ENCODE measurements at regions not wholly inside any gene's neighbourhood (a gene's known extent, or its start where the extent isn't known, plus 50 kb on each side); places are given as distances from the start of the nearest gene placed in this dataset.
"Not testable (repeated sequence)": the region's sequence is repeated elsewhere in the genome, so short reads cannot be mapped to it uniquely, and the experiment has no call there.

DNA sequence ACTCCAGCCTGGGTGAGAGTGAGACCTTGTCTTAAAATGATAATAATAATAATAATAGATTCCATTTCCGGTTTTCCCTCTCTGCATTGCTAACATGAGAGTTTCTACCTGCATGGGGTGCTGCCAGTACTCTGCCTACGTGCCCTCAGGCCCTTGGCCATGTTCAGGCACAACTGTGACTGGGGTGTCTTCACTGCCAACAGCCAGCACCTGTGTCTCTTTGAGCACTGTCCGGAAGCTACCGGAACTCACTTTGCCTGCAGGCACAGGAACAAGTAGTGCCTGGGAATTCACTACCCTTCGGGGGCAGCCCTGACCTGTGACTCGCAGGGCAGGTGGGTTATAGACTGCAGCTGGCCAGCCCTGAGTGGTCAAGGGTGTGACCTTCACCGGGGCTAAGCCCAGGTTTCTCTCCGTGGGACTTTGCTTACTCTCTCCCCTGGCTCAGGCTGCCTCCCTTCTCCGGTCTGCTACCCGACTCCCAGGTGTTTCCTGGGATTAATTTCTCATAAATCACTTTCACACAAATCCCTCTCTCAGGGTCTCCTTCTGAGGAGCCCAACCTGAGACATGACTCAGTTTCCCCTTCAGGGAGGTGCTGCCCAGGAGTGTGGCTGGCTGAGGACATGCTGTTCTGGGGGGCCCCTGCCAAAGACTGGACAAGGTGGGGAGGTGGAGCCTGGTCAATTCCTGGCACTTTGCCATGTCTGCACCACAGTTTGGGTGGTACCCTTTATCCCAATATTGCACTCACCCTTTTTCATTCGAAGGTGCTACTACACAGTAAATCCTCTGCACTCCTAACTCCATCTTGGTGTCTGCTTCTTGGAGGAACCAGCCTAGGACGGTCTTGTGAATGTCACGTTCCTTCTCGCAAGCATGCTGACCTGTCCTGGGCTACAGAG, 79.5 kb upstream of the RALGAPA2 start:
- in situ Hi-C loops (cut with HindIII; ENCODE audit: low pct_unique_long_range_greater_than_20kb, low sequenced_read_pairs): no loop called here

DNA sequence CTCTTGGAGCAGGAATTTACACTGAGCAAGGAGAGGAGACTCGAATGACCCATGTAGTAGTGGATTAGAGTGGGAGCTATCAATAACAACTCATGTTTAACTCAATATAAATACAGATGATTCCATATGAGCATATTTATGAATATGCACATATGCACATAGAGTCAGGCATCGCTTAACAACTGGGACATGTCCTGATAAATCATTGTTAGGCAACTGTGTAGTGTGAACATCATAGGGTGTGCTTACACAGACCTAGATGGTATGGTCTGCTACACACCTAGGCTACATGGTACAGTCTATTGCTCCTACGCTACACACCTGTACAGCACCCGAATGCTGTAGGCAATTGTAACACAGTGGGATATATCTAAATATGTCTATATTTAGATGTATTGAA, 75.9 kb upstream of the RALGAPA2 start:
- no peak for DNase-seq (ENCODE audit: low read depth)
- in situ Hi-C loops (cut with HindIII; ENCODE audit: low pct_unique_long_range_greater_than_20kb, low sequenced_read_pairs): no loop called here

More for the DNA sequence above, 79.5 kb upstream of the RALGAPA2 start:
- DNase-seq (ENCODE audit: low read depth): no peak

DNA sequence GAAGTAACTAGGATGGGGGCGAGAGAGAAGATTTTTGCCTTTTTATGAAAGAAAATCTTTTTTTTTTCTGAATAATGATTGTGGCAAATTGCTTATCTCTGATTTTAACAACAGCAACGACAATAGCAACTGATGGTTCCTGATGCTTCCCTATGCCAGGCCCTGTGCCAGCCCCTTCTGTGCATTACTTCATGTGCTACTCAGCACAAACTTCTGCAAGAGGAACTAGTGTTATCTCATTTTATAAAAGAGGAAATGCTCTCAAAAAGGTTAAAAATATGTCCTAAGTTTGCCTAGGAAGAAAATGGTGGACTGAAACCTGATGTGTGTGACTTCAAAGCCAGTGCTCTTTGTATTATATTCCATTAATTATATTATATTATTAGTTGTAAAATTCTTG, 74.0 kb upstream of the RALGAPA2 start:
- no peak for DNase-seq (ENCODE audit: low read depth)
- in situ Hi-C loops (cut with HindIII; ENCODE audit: low pct_unique_long_range_greater_than_20kb, low sequenced_read_pairs): no loop called here

DNA sequence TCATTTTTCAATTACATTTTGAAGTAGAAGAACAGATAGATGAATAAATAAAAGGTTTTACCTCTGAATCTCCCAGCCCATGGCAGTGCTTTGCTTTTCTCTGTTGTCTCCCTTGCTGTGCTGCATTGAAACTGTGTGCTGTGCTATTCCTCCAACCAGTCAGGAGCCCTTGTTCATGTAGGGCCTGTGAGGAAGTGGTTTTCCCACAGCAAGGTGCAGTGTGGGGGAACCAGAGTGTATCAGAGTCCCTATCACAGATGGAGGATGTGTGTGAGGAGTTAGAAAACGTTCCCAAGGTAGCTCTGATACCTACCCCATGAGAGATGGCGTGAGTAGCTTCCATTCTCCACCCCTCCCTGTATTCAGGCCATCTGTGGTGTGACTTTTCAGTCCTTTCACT, 72.8 kb upstream of the RALGAPA2 start:
- DNase-seq (ENCODE audit: low read depth): no peak
- in situ Hi-C loops (cut with HindIII; ENCODE audit: low pct_unique_long_range_greater_than_20kb, low sequenced_read_pairs): no loop called here

DNA sequence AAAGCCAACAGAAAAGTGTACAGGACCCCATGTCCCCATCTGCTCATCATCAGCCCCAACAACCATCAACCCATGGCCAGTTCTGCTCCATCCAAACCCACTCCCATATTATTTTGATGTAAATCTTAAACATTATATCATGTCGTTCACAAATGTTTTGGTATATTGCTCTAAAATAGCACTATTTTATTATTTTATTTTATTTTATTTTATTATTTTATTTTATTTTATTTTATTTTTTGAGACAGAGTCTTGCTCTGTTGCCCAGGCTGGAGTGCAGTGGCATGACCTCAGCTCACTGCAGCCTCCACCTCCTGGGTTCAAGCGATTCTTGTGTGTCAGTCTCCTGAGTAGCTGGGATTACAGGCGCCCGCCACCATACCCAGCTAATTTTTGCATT, 72.0 kb upstream of the RALGAPA2 start:
- in situ Hi-C loops (cut with HindIII; ENCODE audit: low pct_unique_long_range_greater_than_20kb, low sequenced_read_pairs): not testable (repeated sequence)

DNA sequence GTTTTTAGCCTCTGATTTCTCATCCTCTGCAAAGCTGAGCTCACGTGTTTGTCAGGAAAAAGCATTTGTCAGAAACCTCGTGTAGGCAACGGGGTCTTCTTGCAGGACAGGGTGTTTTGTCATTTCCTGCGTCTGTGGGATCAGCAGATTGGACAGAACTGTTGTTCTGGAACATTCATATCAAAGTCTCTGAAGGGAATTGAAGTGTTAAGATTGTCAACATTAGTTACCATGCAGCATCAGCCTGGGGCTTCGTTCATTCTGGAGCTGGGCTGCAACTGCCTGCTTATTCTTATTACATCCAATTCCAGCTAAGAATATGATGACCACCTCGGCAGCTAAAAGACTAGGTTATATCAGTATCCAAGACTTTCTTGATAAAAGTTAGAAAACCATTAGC, 71.0 kb upstream of the RALGAPA2 start:
- no peak for DNase-seq (ENCODE audit: low read depth)
- in situ Hi-C loops (cut with HindIII; ENCODE audit: low pct_unique_long_range_greater_than_20kb, low sequenced_read_pairs): no loop called here

More for the DNA sequence above, 72.0 kb upstream of the RALGAPA2 start:
- not testable (repeated sequence) for DNase-seq (ENCODE audit: low read depth)

DNA sequence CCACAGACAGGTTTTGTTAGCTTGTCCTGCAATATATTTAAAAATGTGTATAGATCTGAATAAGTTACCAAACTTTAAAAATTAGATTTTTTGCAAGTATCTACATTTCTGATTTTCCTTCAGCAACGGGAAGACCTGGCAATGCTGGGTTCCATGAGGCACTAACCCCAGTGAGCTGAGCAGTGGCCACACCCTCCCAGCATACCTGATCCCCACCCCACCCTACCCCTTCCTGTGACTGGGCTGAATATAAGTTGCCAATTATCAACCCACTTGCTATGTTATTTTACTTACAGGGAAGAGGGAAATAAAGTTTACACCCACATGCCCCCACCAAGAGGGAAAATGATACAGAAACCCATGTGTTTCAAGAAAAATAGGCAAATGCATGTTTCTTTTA, 70.3 kb upstream of the RALGAPA2 start:
- DNase-seq (ENCODE audit: low read depth): no peak
- in situ Hi-C loops (cut with HindIII; ENCODE audit: low pct_unique_long_range_greater_than_20kb, low sequenced_read_pairs): no loop called here

DNA sequence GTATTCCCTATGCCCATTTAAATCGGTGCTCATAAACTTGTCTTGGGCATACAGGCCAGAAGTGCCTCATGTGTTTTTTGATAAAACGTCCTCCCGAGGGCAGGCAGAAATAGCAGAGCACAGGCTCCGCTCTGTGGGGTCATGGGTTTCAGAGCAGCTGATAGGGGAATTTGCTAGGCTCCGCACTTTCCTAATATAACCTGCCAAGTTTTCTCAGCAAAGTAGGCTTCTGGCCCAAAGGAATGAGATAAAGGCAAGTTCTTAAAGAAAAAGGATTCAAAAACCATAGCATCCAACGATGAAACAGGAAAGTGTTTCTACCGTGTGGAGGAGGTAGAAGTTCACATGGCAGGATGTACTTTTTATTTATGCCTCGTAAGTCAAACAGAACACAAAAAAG, 69.8 kb upstream of the RALGAPA2 start:
- no peak for DNase-seq (ENCODE audit: low read depth)
- in situ Hi-C loops (cut with HindIII; ENCODE audit: low pct_unique_long_range_greater_than_20kb, low sequenced_read_pairs): no loop called here

DNA sequence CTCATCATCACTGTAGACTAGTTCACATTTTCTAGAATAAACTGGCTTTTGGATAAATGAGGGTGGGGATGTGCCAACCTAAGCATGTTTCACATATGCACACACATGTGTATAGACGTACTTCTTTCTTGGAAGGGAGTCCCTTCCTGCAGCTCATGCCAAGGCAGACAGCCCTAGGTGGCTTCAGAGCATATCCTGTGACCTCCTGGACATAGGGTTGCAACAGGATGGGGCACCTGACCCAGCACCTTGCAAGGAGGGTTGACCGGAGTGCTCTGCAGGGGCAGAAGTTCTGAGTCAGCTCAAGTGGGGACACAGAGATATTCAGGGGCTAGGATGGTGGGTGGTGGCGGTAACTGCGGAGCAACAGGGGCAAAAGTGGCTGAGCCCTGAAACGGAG, 68.6 kb upstream of the RALGAPA2 start:
- DNase-seq (ENCODE audit: low read depth): no peak
- in situ Hi-C loops (cut with HindIII; ENCODE audit: low pct_unique_long_range_greater_than_20kb, low sequenced_read_pairs): no loop called here

DNA sequence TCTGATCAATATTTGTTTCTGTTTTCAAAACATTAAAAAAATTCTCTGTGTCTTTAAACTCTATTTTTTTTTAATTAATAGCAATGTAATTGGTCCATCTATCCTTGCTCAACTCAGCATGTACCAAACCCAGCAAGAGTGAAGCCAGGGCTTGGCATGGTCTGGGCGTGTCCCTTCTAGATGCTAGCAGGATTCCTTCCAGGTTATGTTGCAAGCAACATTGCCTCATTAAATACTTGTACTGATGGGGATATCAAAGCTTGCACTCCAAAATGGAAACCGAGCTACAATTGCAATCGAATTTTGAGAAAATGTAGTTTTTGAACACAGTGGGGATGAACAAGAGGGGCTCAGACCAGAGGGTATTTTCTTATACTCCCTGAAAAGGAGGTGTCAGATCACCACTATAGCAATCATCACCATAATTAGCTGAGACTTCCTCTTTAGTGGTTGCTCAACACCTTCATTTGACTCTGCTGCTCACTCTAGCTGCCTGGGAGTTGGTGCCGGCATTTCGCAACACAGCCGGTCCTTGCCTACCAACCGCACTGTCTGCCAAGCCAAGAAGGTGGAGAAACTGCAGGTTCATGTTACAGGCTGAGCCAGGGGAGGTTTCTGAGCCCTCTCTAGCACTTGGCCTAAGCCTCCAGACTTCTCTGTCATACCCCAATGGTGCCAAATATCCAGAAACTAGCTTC, 67.8 kb upstream of the RALGAPA2 start:
- DNase-seq (ENCODE audit: low read depth): no peak
- in situ Hi-C loops (cut with HindIII; ENCODE audit: low pct_unique_long_range_greater_than_20kb, low sequenced_read_pairs): no loop called here

DNA sequence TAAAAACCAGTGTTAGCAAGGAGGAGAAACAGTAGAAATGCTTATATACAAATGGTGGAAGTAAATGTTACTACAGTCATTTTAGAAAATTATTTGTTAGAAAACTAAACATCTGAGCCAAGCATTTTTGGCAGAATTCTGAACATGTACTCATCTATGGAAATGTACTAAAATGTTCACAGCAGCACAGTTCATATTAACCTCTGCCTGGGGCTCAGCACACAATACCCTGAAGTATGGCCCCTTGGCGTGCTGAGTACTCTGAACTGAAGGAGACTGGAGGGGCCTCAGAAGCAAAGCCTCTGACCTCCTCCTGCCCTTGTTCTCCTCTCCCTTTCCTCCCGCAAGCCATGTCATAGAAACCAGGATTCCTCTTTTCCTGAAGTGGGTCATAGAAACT, 66.2 kb upstream of the RALGAPA2 start:
- DNase-seq (ENCODE audit: low read depth): no peak
- in situ Hi-C loops (cut with HindIII; ENCODE audit: low pct_unique_long_range_greater_than_20kb, low sequenced_read_pairs): no loop called here

DNA sequence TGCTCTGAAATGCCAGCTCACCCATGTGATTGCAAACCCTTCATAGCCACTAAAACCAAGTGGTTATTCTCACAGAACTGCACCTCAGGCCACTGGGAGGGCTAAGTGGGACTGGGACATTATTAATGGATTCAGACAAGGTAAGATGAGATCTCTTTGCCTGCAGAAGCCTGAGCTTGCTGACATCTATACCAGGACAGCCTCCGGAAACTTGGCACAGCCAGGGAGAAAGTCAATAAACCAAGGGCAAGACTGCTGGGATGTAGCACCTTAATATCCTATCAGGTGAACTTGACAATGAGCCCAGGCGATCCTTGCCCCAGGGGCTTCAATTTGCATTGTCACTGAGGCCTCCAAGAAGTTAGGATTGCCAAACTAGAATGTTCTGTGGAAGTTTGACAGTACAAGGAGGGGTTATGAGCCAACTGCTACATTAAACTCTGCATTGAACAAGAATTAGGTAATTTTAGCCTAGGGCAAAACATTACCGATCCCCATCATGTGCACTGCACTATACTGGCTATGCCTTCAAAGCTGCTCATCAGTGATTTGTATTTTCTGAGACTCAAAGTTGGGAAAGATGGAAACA, 60.1 kb upstream of the RALGAPA2 start:
- DNase-seq (ENCODE audit: low read depth): no peak
- in situ Hi-C loops (cut with HindIII; ENCODE audit: low pct_unique_long_range_greater_than_20kb, low sequenced_read_pairs): no loop called here

DNA sequence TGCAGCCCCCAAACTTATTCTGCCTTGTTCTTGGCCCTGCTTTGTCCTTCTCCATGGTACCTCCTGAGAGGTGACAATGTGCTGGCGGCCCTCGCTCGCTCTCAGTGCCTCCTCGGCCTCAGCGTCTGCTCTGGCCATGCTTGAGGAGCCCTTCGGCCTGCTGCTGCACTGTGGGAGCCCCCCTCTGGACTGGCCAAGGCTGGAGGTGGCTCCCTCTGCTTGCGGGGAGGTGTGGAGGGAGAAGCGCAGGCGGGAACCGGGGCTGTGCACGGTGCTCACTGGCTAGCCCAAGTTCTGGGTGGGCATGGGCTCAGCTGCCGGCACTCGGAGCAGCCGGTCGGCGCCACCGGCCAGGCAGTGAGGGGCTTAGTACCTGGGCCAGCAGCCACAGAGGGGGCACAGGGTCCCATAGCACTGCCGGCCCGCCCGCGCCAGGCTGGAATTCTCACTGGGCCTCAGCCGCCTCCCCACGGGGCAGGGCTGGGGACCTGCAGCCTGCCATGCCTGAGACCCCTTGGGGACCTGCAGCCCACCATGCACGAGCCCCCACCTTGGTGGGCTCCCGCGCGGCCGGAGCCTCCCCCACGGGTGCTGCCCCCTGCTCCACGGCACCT, 55.9 kb upstream of the RALGAPA2 start:
- in situ Hi-C loops (cut with HindIII; ENCODE audit: low pct_unique_long_range_greater_than_20kb, low sequenced_read_pairs): no loop called here
- DNase-seq (ENCODE audit: low read depth): no peak

DNA sequence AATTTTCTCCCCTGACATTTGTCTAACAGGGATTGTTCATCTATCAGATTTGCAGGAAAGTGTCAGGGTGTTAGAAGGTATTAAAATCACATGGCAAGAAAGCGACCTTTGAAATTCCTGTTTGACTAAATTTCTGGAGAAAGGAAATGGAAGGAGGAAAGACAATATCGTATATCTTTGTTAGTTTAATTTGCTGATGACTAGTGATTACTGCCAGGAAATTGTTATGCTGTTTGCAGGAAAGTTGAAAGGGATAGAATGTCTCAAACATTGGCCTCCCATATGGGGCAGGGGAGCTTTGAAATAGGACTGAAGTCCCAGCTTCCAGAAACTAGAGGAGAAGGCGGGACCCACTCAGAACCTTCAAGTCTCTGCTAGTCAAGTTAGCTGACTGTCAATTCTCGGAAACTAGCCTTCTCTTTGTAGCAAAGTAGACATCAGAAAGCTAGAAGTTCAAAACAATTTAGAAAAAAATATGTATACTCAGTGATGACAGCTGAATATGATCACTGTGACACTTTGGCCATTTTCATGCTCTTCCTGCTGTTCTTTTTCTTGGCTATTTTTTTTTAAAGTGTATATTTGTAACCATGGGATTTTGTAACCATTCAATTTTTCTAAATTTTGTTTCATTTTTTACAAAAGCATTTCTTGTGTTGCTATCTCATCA, 53.4 kb upstream of the RALGAPA2 start:
- DNase-seq (ENCODE audit: low read depth): no peak
- in situ Hi-C loops (cut with HindIII; ENCODE audit: low pct_unique_long_range_greater_than_20kb, low sequenced_read_pairs): no loop called here

DNA sequence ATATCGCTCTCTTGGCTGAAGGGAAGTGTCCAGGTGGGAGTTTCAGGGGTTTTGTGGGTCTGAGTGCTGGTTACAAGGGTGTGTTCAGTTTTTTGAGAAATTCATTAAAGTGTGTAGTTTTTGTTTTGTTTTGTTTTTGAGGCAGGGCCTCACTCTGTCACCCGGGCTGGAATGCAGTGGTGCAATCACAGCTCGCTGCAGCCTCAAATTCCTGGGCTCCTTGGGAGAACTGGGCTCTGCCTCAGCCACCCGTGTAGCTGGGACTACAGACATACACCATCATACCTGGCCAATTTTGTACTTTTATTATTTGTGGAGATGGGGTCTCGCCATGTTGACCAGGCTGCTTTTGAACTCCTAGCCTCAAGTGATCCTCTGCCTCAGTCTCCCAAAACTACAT, 51.2 kb upstream of the RALGAPA2 start:
- in situ Hi-C loops (cut with HindIII; ENCODE audit: low pct_unique_long_range_greater_than_20kb, low sequenced_read_pairs): no loop called here

More for the DNA sequence above, 51.2 kb upstream of the RALGAPA2 start:
- no peak for DNase-seq (ENCODE audit: low read depth)

Data from Caki2 (cell line).